Fibroblast of lung (primary cell): ENCODE measurements at regions not wholly inside any gene's neighbourhood (a gene's known extent, or its start where the extent isn't known, plus 50 kb on each side); places are given as distances from the start of the nearest gene placed in this dataset.

ENCODE experiments used
- DNase-seq, 2 donors: peaks; one replicate each; pipeline versions ENCODE4 v3.0.0 to v3.0.0-alpha.2; 2010; ENCODE audit warnings: low read depth in 2 of 2
- H2AFZ ChIP-seq: 2 replicates; pipeline ENCODE4 v1.5.1; 2012; ENCODE audit warnings: low read length, control low read depth, inconsistent platforms
- H3K27ac ChIP-seq: 2 replicates; pipeline ENCODE4 v1.5.1; 2011; ENCODE audit warnings: low read length, control low read depth; ENCODE audit not compliant: insufficient read depth
- H3K27me3 ChIP-seq: 2 replicates; pipeline ENCODE4 v1.5.1; 2011; ENCODE audit warnings: mild to moderate bottlenecking, low read length; ENCODE audit not compliant: control insufficient read depth, insufficient read depth
- H3K36me3 ChIP-seq: 2 replicates; pipeline ENCODE4 v1.5.1; 2011; ENCODE audit warnings: low read length; ENCODE audit not compliant: control insufficient read depth, insufficient read depth
- H3K4me1 ChIP-seq: 2 replicates; pipeline ENCODE4 v1.5.1; 2011; ENCODE audit warnings: low read length; ENCODE audit not compliant: control insufficient read depth, insufficient read depth; ENCODE audit errors: extremely low read depth
- H3K4me2 ChIP-seq: 2 replicates; pipeline ENCODE4 v1.5.1; 2011; ENCODE audit warnings: low read length, control low read depth; ENCODE audit not compliant: insufficient read depth; ENCODE audit errors: extremely low read depth
- H3K4me3 ChIP-seq, 4 experiments: fragments of 200-600 bp in 1 of 4; sonication (generic) in 1 of 4; replicated peaks in 1 of 4; 2 replicates each; pipeline ENCODE4 v1.5.1; 2011 to 2016; ENCODE audit warnings: low read length in 4 of 4, low read depth in 3 of 4, mild to moderate bottlenecking in 3 of 4, control low read depth in 2 of 4, inconsistent platforms in 1 of 4, mixed read lengths in 1 of 4; ENCODE audit not compliant: insufficient read depth in 1 of 4; ENCODE audit errors: control extremely low read depth in 1 of 4
- H3K79me2 ChIP-seq: 2 replicates; pipeline ENCODE4 v1.5.1; 2012; ENCODE audit warnings: mild to moderate bottlenecking, low read length, inconsistent platforms; ENCODE audit not compliant: control insufficient read depth, insufficient read depth
- H3K9ac ChIP-seq: 2 replicates; pipeline ENCODE4 v1.5.1; 2011; ENCODE audit warnings: mild to moderate bottlenecking, low read length, control low read depth; ENCODE audit not compliant: insufficient read depth
- H3K9me3 ChIP-seq: 2 replicates; pipeline ENCODE4 v1.5.1; 2012; ENCODE audit warnings: low read depth, low read length; ENCODE audit not compliant: control insufficient read depth, insufficient read depth
- H4K20me1 ChIP-seq: 2 replicates; pipeline ENCODE4 v1.5.1; 2011; ENCODE audit warnings: low read length; ENCODE audit not compliant: control insufficient read depth, insufficient read depth; ENCODE audit errors: extremely low read depth
- EZH2 ChIP-seq: IDR thresholded peaks from 2 replicates; pipeline ENCODE4 v1.5.1; 2012; ENCODE audit warnings: low read length, control low read depth, mild to moderate bottlenecking; ENCODE audit errors: missing control alignments
- TF ChIP-seq, protein P1 (sequence below), 2 donors: IDR thresholded peaks in 1 of 2; conservative IDR thresholded peaks in 1 of 2; 1 replicate in 1 of 2; 2 replicates in 1 of 2; pipeline ENCODE4 v1.5.1; 2011 to 2012; ENCODE audit warnings: low read length in 2 of 2, control low read depth in 1 of 2, inconsistent platforms in 1 of 2, low read depth in 1 of 2, mild to moderate bottlenecking in 1 of 2

DNA sequence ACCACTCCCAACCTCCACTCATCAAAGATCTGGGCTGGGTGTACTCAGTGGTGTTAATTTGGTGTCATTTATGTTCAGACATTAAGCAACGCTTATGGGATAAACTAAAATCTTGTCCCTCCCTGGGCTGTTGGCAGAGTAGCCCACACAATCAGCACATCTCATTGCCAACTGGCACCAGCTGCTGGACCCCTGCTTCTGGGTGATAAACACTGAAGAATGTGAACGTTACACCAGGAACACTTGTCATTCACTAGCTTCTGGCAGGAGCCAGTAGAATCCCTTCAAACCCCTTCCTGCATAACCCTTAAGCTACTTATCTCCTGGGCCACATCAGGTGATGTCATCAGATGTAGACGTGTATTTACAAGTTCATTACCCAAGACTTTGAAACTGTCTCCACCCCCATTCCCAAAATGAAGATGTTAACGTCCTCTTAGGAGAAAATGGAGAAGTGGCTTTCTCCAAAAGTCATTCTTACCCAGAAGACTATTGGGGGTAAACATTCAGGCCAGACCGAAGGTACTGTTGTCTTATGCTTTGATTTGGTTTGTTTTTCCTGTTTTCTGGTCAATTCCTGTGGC, 107.8 kb upstream of the CD93 start:
- Histone ChIP-seq H3K9ac (no peak overlapping the region), H4K20me1 (no peaks in the 10 kb centered on the region), H3K4me3 (no peak overlapping the region), H2AFZ (no peak overlapping the region), H3K36me3 (no peaks in the 10 kb centered on the region), H3K27me3 (no peaks in the 10 kb centered on the region), H3K4me2 (no peak overlapping the region), H3K27ac (no peak overlapping the region), H3K9me3 (no peaks in the 10 kb centered on the region), H3K79me2 (no peaks in the 10 kb centered on the region), H3K4me1 (no peaks in the 10 kb centered on the region)
- TF ChIP-seq, protein P1, sequence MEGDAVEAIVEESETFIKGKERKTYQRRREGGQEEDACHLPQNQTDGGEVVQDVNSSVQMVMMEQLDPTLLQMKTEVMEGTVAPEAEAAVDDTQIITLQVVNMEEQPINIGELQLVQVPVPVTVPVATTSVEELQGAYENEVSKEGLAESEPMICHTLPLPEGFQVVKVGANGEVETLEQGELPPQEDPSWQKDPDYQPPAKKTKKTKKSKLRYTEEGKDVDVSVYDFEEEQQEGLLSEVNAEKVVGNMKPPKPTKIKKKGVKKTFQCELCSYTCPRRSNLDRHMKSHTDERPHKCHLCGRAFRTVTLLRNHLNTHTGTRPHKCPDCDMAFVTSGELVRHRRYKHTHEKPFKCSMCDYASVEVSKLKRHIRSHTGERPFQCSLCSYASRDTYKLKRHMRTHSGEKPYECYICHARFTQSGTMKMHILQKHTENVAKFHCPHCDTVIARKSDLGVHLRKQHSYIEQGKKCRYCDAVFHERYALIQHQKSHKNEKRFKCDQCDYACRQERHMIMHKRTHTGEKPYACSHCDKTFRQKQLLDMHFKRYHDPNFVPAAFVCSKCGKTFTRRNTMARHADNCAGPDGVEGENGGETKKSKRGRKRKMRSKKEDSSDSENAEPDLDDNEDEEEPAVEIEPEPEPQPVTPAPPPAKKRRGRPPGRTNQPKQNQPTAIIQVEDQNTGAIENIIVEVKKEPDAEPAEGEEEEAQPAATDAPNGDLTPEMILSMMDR (conservative IDR thresholded peaks at IDR 0.05 in 1 of 2, IDR thresholded peaks at IDR 0.05 in 1 of 2; ENCODE audit: low read depth in 1 of 2, low read length in 2 of 2) = no peak
- no peak for TF ChIP-seq EZH2
- DNase-seq = peak in 1 of 2 donors; percentile 21

DNA sequence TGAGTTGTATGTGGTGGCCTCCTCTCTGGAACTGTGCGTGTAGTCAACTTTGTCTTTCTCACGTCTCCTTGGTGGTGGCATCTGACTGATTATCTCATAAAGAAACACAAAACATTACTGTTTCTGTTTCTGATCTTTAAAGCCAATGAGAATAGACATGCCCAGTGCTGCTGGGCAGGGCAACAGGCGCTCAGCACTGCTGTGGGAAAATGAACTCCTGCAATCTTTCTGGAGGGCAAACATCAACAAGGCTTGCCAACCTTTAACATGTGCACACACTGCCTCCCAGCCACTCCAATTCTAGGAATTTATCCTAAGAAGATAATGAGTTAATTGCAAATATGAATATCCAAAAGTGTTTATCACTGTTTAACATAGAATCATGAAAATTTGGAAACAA, 106.3 kb upstream of the CD93 start:
- Histone ChIP-seq H3K79me2 (no peaks in the 10 kb centered on the region), H3K36me3 (no peaks in the 10 kb centered on the region), H4K20me1 (no peaks in the 10 kb centered on the region), H2AFZ (no peak overlapping the region), H3K9ac (no peak overlapping the region), H3K4me3 (no peak overlapping the region), H3K9me3 (no peaks in the 10 kb centered on the region), H3K27ac (no peak overlapping the region), H3K4me2 (no peak overlapping the region), H3K27me3 (no peaks in the 10 kb centered on the region), H3K4me1 (no peaks in the 10 kb centered on the region)
- TF ChIP-seq, protein P1 (conservative IDR thresholded peaks at IDR 0.05 in 1 of 2, IDR thresholded peaks at IDR 0.05 in 1 of 2; ENCODE audit: low read depth in 1 of 2, low read length in 2 of 2) = no peak
- no peak for TF ChIP-seq EZH2
- no peak for DNase-seq

DNA sequence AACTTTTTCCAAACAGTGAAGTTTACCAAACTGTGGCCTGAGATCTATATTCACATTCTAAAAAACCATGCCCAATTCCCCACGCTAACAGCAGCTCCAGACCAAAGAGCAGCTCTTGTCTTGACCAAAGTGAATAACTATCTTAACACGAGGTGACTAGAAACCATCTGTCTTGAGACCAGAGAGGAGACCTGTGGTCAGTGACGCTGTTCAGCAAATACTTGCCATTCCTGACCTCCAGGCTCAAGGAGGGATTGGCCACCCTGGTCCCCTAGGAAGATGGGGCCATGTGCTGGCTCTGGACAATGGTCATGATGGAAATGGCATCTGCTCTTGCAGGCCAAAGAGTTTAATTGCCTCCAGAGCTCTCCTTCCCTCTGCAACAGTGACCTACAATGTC, 104.4 kb upstream of the CD93 start:
- Histone ChIP-seq H3K9ac (no peak overlapping the region), H3K36me3 (no peaks in the 10 kb centered on the region), H3K27me3 (no peaks in the 10 kb centered on the region), H4K20me1 (no peaks in the 10 kb centered on the region), H3K9me3 (no peaks in the 10 kb centered on the region), H3K4me3 (no peak overlapping the region), H3K4me1 (no peaks in the 10 kb centered on the region), H3K4me2 (no peak overlapping the region), H3K27ac (no peak overlapping the region), H3K79me2 (no peaks in the 10 kb centered on the region), H2AFZ (no peak overlapping the region)
- DNase-seq = peak in 1 of 2 donors; percentile 26
- no peak for TF ChIP-seq EZH2
- TF ChIP-seq, protein P1 (conservative IDR thresholded peaks at IDR 0.05 in 1 of 2, IDR thresholded peaks at IDR 0.05 in 1 of 2; ENCODE audit: low read depth in 1 of 2, low read length in 2 of 2) = no peak
